PC-9 (cell line): ENCODE measurements at regions not wholly inside any gene's neighbourhood (a gene's known extent, or its start where the extent isn't known, plus 50 kb on each side); places are given as distances from the start of the nearest gene placed in this dataset.

ENCODE experiments used
- EZH2 ChIP-seq: fragments of 200-600 bp; sonication (generic); IDR thresholded peaks from 2 replicates; pipeline ENCODE4 v1.8.0; 2017; ENCODE audit warnings: antibody characterized with exemption, low read depth
- TF ChIP-seq, protein P1 (sequence below): fragments of 200-600 bp; sonication (generic); conservative IDR thresholded peaks from 2 replicates; pipeline ENCODE4 v1.6.1; 2017; ENCODE audit warnings: mixed run types, antibody characterized with exemption, mild to moderate bottlenecking, moderate library complexity

DNA sequence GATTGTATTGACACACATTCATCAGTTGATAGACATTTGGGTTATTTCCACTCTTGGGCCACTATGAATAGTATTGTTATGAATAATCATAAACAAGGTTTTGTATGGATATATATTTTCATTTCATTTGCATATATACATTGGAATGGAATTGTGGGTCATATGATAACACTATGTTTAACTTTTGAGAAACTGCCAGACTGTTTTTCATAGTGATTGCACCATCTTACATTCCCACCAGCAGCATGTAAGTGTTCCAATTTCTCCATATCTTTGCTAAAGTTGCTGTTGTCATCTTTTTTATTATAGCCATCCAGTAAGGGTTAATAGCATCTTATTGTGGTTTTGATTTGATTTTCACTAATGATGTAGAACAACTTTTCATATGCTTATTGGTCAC, 198.5 kb upstream of the PPFIA2 start:
- TF ChIP-seq, protein P1, sequence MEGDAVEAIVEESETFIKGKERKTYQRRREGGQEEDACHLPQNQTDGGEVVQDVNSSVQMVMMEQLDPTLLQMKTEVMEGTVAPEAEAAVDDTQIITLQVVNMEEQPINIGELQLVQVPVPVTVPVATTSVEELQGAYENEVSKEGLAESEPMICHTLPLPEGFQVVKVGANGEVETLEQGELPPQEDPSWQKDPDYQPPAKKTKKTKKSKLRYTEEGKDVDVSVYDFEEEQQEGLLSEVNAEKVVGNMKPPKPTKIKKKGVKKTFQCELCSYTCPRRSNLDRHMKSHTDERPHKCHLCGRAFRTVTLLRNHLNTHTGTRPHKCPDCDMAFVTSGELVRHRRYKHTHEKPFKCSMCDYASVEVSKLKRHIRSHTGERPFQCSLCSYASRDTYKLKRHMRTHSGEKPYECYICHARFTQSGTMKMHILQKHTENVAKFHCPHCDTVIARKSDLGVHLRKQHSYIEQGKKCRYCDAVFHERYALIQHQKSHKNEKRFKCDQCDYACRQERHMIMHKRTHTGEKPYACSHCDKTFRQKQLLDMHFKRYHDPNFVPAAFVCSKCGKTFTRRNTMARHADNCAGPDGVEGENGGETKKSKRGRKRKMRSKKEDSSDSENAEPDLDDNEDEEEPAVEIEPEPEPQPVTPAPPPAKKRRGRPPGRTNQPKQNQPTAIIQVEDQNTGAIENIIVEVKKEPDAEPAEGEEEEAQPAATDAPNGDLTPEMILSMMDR: no peak
- no peak for TF ChIP-seq EZH2
